HepG2 (cell line): ENCODE measurements at regions not wholly inside any gene's neighbourhood (a gene's known extent, or its start where the extent isn't known, plus 50 kb on each side); places are given as distances from the start of the nearest gene placed in this dataset.

Experiments used
- IRF2 ChIP-seq: IDR thresholded peaks from 2 replicates; pipeline ENCODE4 v1.6.1; 2018; ENCODE audit warnings: missing genetic modification reagents, missing compliant biosample characterization
- MYNN ChIP-seq: sonication (generic); formaldehyde crosslinking; IDR thresholded peaks from 2 replicates; pipeline ENCODE4 v1.4.0; 2020; ENCODE audit warnings: mild to moderate bottlenecking, low read depth, missing genetic modification reagents
- SAP130 ChIP-seq: IDR thresholded peaks from 2 replicates; pipeline ENCODE4 v1.6.1; 2016; ENCODE audit warnings: low read depth
- SMAD9 ChIP-seq: sonication (generic); formaldehyde crosslinking; IDR thresholded peaks from 2 replicates; pipeline ENCODE4 v1.5.1; 2020; ENCODE audit warnings: mild to moderate bottlenecking, missing genetic modification reagents
- SNAI1 ChIP-seq: sonication (generic); formaldehyde crosslinking; IDR thresholded peaks from 2 replicates; pipeline ENCODE4 v1.5.0; 2020; ENCODE audit warnings: mild to moderate bottlenecking, missing genetic modification reagents, borderline replicate concordance
- SNRNP70 ChIP-seq: fragments of 200-400 bp; formaldehyde crosslinking; IDR thresholded peaks from 2 replicates; pipeline ENCODE4 v1.6.1; 2017; ENCODE audit warnings: mild to moderate bottlenecking, low read depth, low read length, moderate library complexity
- YEATS2 ChIP-seq: sonication (generic); formaldehyde crosslinking; IDR thresholded peaks from 2 replicates; pipeline ENCODE4 v1.4.0; 2020; ENCODE audit warnings: missing genetic modification reagents, borderline replicate concordance
- ZNF605 ChIP-seq: sonication (generic); formaldehyde crosslinking; IDR thresholded peaks from 2 replicates; pipeline ENCODE4 v1.8.0; 2022; ENCODE audit warnings: mild to moderate bottlenecking, missing genetic modification reagents
- ZNF841 ChIP-seq: sonication (generic); formaldehyde crosslinking; IDR thresholded peaks from 2 replicates; pipeline ENCODE4 v1.8.1; 2023; ENCODE audit warnings: missing genetic modification reagents, borderline replicate concordance
- ZNF850 ChIP-seq: sonication (generic); formaldehyde crosslinking; conservative IDR thresholded peaks from 2 replicates; pipeline ENCODE4 v1.9.0; 2021; ENCODE audit warnings: mild to moderate bottlenecking, missing genetic modification reagents
- TF ChIP-seq, protein P1 (sequence below), 2 experiments: fragments of 450-650 bp in 1 of 2; sonication (generic) in 1 of 2; formaldehyde crosslinking in 1 of 2; IDR thresholded peaks; 2 replicates each; pipeline versions ENCODE4 v1.6.1 to v1.8.0; 2016 to 2022; ENCODE audit warnings: antibody characterized with exemption in 1 of 2, mild to moderate bottlenecking in 1 of 2, missing genetic modification reagents in 1 of 2
- TF ChIP-seq, protein P2 (sequence below): sonication (generic); formaldehyde crosslinking; IDR thresholded peaks from 2 replicates; pipeline ENCODE4 v1.9.0; 2021; ENCODE audit warnings: missing genetic modification reagents, borderline replicate concordance
- TF ChIP-seq, protein P3 (sequence below): sonication (generic); formaldehyde crosslinking; conservative IDR thresholded peaks from 2 replicates; pipeline ENCODE4 v1.4.0; 2020; ENCODE audit warnings: missing genetic modification reagents
- TF ChIP-seq, protein P4 (sequence below): sonication (generic); formaldehyde crosslinking; IDR thresholded peaks from 2 replicates; pipeline ENCODE4 v1.5.1; 2020; ENCODE audit warnings: mild to moderate bottlenecking, missing genetic modification reagents, borderline replicate concordance

DNA sequence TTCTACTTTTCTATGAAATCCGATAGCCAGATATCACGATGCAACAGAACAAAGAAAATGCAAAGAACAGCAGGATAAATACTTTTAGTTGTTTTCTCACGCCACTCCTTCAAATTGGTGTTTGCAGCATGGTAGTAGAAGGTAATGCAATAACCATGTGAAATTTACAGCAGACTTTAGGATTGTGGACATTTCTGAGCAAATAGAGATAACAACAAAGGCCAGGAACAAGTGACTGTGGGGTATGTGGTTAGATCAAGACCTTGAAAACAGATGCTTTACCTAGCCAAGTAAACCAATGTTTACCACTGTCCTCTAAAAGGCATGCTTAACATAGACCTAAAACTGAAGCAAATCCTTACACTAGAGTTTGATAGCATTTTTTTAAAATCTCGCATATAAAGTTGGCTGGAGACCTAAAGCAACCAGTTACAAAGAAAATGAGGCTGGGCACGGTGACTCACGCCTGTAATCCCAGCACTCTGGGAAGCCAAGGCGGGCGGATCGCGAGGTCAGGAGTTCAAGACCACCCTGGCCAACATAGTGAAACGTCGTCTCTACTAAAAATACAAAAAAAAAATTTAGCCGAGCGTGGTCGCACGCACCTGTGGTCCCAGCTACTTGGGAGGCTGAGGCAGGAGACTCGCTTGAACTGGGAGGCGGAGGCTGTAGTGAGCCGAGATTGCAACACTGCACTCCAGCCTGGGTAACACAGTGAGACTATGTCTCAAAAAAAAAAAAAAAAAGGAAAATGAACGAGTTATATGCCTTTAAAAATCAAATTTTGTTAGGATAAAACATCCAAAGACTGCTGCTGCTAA, 123.2 kb upstream of the FOXN3 start (continued):
- TF ChIP-seq, protein P1, sequence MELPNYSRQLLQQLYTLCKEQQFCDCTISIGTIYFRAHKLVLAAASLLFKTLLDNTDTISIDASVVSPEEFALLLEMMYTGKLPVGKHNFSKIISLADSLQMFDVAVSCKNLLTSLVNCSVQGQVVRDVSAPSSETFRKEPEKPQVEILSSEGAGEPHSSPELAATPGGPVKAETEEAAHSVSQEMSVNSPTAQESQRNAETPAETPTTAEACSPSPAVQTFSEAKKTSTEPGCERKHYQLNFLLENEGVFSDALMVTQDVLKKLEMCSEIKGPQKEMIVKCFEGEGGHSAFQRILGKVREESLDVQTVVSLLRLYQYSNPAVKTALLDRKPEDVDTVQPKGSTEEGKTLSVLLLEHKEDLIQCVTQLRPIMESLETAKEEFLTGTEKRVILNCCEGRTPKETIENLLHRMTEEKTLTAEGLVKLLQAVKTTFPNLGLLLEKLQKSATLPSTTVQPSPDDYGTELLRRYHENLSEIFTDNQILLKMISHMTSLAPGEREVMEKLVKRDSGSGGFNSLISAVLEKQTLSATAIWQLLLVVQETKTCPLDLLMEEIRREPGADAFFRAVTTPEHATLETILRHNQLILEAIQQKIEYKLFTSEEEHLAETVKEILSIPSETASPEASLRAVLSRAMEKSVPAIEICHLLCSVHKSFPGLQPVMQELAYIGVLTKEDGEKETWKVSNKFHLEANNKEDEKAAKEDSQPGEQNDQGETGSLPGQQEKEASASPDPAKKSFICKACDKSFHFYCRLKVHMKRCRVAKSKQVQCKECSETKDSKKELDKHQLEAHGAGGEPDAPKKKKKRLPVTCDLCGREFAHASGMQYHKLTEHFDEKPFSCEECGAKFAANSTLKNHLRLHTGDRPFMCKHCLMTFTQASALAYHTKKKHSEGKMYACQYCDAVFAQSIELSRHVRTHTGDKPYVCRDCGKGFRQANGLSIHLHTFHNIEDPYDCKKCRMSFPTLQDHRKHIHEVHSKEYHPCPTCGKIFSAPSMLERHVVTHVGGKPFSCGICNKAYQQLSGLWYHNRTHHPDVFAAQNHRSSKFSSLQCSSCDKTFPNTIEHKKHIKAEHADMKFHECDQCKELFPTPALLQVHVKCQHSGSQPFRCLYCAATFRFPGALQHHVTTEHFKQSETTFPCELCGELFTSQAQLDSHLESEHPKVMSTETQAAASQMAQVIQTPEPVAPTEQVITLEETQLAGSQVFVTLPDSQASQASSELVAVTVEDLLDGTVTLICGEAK (IDR thresholded peaks at IDR 0.05), result no peak
- TF ChIP-seq, protein P1 (CRISPR knock-in tag; IDR thresholded peaks at IDR 0.05), result no peak
- no peak for TF ChIP-seq SNRNP70
- TF ChIP-seq, protein P2, sequence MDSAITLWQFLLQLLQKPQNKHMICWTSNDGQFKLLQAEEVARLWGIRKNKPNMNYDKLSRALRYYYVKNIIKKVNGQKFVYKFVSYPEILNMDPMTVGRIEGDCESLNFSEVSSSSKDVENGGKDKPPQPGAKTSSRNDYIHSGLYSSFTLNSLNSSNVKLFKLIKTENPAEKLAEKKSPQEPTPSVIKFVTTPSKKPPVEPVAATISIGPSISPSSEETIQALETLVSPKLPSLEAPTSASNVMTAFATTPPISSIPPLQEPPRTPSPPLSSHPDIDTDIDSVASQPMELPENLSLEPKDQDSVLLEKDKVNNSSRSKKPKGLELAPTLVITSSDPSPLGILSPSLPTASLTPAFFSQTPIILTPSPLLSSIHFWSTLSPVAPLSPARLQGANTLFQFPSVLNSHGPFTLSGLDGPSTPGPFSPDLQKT, result no peak
- TF ChIP-seq ZNF850 (CRISPR knock-in tag), result no peak
- no peak for TF ChIP-seq MYNN (CRISPR knock-in tag)
- TF ChIP-seq SMAD9 (CRISPR knock-in tag), result no peak
- no peak for TF ChIP-seq ZNF841 (CRISPR knock-in tag)
- TF ChIP-seq, protein P3, sequence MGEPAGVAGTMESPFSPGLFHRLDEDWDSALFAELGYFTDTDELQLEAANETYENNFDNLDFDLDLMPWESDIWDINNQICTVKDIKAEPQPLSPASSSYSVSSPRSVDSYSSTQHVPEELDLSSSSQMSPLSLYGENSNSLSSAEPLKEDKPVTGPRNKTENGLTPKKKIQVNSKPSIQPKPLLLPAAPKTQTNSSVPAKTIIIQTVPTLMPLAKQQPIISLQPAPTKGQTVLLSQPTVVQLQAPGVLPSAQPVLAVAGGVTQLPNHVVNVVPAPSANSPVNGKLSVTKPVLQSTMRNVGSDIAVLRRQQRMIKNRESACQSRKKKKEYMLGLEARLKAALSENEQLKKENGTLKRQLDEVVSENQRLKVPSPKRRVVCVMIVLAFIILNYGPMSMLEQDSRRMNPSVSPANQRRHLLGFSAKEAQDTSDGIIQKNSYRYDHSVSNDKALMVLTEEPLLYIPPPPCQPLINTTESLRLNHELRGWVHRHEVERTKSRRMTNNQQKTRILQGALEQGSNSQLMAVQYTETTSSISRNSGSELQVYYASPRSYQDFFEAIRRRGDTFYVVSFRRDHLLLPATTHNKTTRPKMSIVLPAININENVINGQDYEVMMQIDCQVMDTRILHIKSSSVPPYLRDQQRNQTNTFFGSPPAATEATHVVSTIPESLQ (CRISPR knock-in tag), result no peak
- TF ChIP-seq YEATS2 (CRISPR knock-in tag), result no peak
- peak; percentile 47 for TF ChIP-seq IRF2 (CRISPR knock-in tag)
- TF ChIP-seq ZNF605 (CRISPR knock-in tag), result no peak
- TF ChIP-seq, protein P4, sequence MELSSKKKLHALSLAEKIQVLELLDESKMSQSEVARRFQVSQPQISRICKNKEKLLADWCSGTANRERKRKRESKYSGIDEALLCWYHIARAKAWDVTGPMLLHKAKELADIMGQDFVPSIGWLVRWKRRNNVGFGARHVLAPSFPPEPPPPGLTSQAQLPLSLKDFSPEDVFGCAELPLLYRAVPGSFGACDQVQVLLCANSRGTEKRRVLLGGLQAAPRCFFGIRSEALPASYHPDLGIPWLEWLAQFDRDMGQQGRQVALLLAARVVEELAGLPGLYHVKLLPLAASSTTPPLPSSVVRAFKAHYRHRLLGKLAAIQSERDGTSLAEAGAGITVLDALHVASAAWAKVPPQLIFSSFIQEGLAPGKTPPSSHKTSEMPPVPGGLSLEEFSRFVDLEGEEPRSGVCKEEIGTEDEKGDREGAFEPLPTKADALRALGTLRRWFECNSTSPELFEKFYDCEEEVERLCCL (CRISPR knock-in tag), result no peak
- TF ChIP-seq SAP130, result peak; percentile 76
- TF ChIP-seq SNAI1 (CRISPR knock-in tag), result peak; percentile 14; the same call in 1 of the 2 replicates
